B cell (primary cell): ENCODE measurements at regions not wholly inside any gene's neighbourhood (a gene's known extent, or its start where the extent isn't known, plus 50 kb on each side); places are given as distances from the start of the nearest gene placed in this dataset.

Experiments used
- ATAC-seq: fragments of 200-7000 bp; cut with Tn5 transposase; one replicate; pipeline ENCODE4 v1.10.0; 2021; ENCODE audit warnings: low read depth, mild to moderate bottlenecking, moderate number of reproducible peaks, moderate library complexity
- CTCF ChIA-PET: fragments of 350-600 bp; sonication (Branson Sonifier 250); formaldehyde crosslinking; loops from one replicate; lab custom pipeline; 2021; ENCODE audit warnings: antibody characterized with exemption, inconsistent platforms; lab: Charles Lee
- POLR2A ChIA-PET: fragments of 350-600 bp; sonication (Branson Sonifier 250); formaldehyde crosslinking; loops from one replicate; lab custom pipeline; 2021; ENCODE audit warnings: antibody characterized with exemption; lab: Charles Lee
- DNase-seq: peaks from one replicate; pipeline ENCODE4 v3.0.0; 2013
- H2AFZ ChIP-seq: 2 replicates; pipeline ENCODE4 v1.6.1; 2012; ENCODE audit warnings: mild to moderate bottlenecking, low read depth, low read length; ENCODE audit not compliant: insufficient read depth, poor library complexity, severe bottlenecking
- H3K27ac ChIP-seq, 2 donors: 1 replicate in 1 of 2; 2 replicates in 1 of 2; pipeline ENCODE4 v1.5.1; 2012 to 2013; ENCODE audit warnings: low read length in 2 of 2, mild to moderate bottlenecking in 2 of 2, moderate library complexity in 1 of 2
- H3K27me3 ChIP-seq, 4 experiments: fragments of 200-600 bp in 1 of 4; sonication (generic) in 1 of 4; replicated peaks in 1 of 4; 1 replicate in 2 of 4; 2 replicates in 2 of 4; pipeline versions ENCODE4 v1.6.1 to v1.7.0; 2013 to 2016; ENCODE audit warnings: low read length in 3 of 4, mild to moderate bottlenecking in 2 of 4, mixed read lengths in 1 of 4, moderate library complexity in 1 of 4; ENCODE audit not compliant: insufficient read depth in 4 of 4, control insufficient read depth in 3 of 4; ENCODE audit errors: control extremely low read depth in 1 of 4
- H3K36me3 ChIP-seq, 2 experiments: replicated peaks in 1 of 2; 1 replicate in 1 of 2; 2 replicates in 1 of 2; pipeline versions ENCODE4 v1.6.1 to v1.7.1; 2013; ENCODE audit warnings: low read length in 1 of 2; ENCODE audit not compliant: insufficient read depth in 2 of 2, control insufficient read depth in 1 of 2; ENCODE audit errors: control extremely low read depth in 1 of 2, extremely low read depth in 1 of 2
- H3K4me1 ChIP-seq, 2 donors: fragments of 200-600 bp in 1 of 2; sonication (generic) in 1 of 2; 1 replicate in 1 of 2; 2 replicates in 1 of 2; pipeline versions ENCODE4 v1.5.1 to v1.6.1; 2013 to 2017; ENCODE audit warnings: low read length in 2 of 2; ENCODE audit not compliant: control insufficient read depth in 2 of 2, insufficient read depth in 2 of 2
- H3K4me2 ChIP-seq: replicated peaks from 2 replicates; pipeline ENCODE3; 2012; ENCODE audit warnings: mild to moderate bottlenecking, low read depth, low read length; ENCODE audit not compliant: poor library complexity, severe bottlenecking
- H3K4me3 ChIP-seq, 5 experiments: fragments of 200-600 bp in 1 of 5; sonication (generic) in 1 of 5; 1 replicate in 3 of 5; 2 replicates in 2 of 5; pipeline versions ENCODE4 v1.5.1 to v1.7.0; 2011 to 2016; ENCODE audit warnings: low read length in 4 of 5, mild to moderate bottlenecking in 4 of 5, low read depth in 2 of 5, control low read depth in 1 of 5, moderate library complexity in 1 of 5; ENCODE audit not compliant: insufficient read depth in 1 of 5; ENCODE audit errors: control extremely low read depth in 1 of 5, extremely low read depth in 1 of 5
- H3K79me2 ChIP-seq: fragments of 200-600 bp; sonication (generic); one replicate; pipeline ENCODE4 v1.6.0; 2016; ENCODE audit warnings: low read length; ENCODE audit not compliant: control insufficient read depth, insufficient read depth
- H3K9ac ChIP-seq: fragments of 200-600 bp; sonication (generic); 2 replicates; pipeline ENCODE4 v1.6.1; 2017; ENCODE audit warnings: mild to moderate bottlenecking, low read length, moderate library complexity
- H3K9me3 ChIP-seq, 3 donors: one replicate each; pipeline versions ENCODE4 v1.6.1 to v1.7.1; 2013; ENCODE audit warnings: low read length in 2 of 3; ENCODE audit not compliant: control insufficient read depth in 2 of 3, insufficient read depth in 1 of 3; ENCODE audit errors: control extremely low read depth in 1 of 3
- H4K20me1 ChIP-seq: 2 replicates; pipeline ENCODE4 v1.6.0; 2012; ENCODE audit warnings: mild to moderate bottlenecking, low read length; ENCODE audit not compliant: insufficient read depth, control insufficient read depth, poor library complexity, severe bottlenecking
- H3K27ac Mint-ChIP-seq: one replicate; pipeline ENCODE4 v1.8.0; 2021; ENCODE audit warnings: mixed read lengths
- H3K27me3 Mint-ChIP-seq: one replicate; pipeline ENCODE4 v1.8.0; 2021; ENCODE audit warnings: mixed read lengths
- H3K4me1 Mint-ChIP-seq: one replicate; pipeline ENCODE4 v1.8.0; 2021; ENCODE audit warnings: mixed read lengths
- H3K4me3 Mint-ChIP-seq: one replicate; pipeline ENCODE4 v1.8.0; 2021; ENCODE audit warnings: mixed read lengths
- H3K9me3 Mint-ChIP-seq: one replicate; pipeline ENCODE4 v1.8.0; 2022; ENCODE audit warnings: mixed read lengths; ENCODE audit not compliant: insufficient read depth
- CTCF ChIP-seq: fragments of 200-600 bp; IDR thresholded peaks from one replicate; pipeline ENCODE4 v1.8.0; 2022; ENCODE audit warnings: antibody characterized with exemption, mild to moderate bottlenecking
- EZH2 ChIP-seq: IDR thresholded peaks from 2 replicates; pipeline ENCODE4 v1.6.1; 2012; ENCODE audit warnings: borderline replicate concordance, low read depth, mild to moderate bottlenecking, moderate library complexity, low read length; ENCODE audit not compliant: insufficient read depth, poor library complexity, severe bottlenecking
- WGBS: methylation state at CpG from one replicate; pipeline ENCODE4 v1.1.5; 2013; ENCODE audit warnings: missing lambda C conversion rate; ENCODE audit not compliant: insufficient coverage; 5-methylcytosine and 5-hydroxymethylcytosine counted together
- intact Hi-C: fragments of 100-400 bp; cut with micrococcal nuclease; formaldehyde crosslinking; loops from one replicate; pipeline ENCODE4 v1.10.0; 2022

GRCh38 chr3:40713795-40714194 lies 189.0 kb downstream of the ZNF621 start:
- POLR2A ChIA-PET, result interaction anchor here (1.5 kb wide), 1 partner anchor 258 kb away, joined by 3 read pairs; no protein-coding TSS in a partner anchor
- whole genome bisulfite sequencing, result 53% methylated on average over 5 of the region's 6 CpGs
- Mint-ChIP-seq H3K4me3 (peak overlapping the region; percentile 55), H3K27me3 (no peaks in the 10 kb centered on the region), H3K27ac (peak overlapping the region; percentile 66), H3K9me3 (no peaks in the 10 kb centered on the region), H3K4me1 (peaks cover 53% of the 10 kb centered on the region)
- H3K36me3 ChIP-seq, result no peaks in the 10 kb centered on the region
- H3K4me1 ChIP-seq, result peaks cover 44 to 49% of the 10 kb centered on the region in 2 donors
- peaks cover 0 to 3% (median 0%) of the 10 kb centered on the region in 3 donors for H3K9me3 ChIP-seq
- intact Hi-C loops, result loop anchor here (1.0 to 10.0 kb wide), 3 partner anchors 90 to 485 kb away; partner anchors contain the start of gene CTNNB1
- no peaks in the 10 kb centered on the region for H3K27me3 ChIP-seq
- H2AFZ ChIP-seq, result no peak overlapping the region
- H3K9ac ChIP-seq, result peak overlapping the region; percentile 1
- DNase-seq (peak; percentile 68), ATAC-seq (peak; percentile 70)
- H3K79me2 ChIP-seq, result no peaks in the 10 kb centered on the region
- CTCF ChIA-PET, result interaction anchor here (1.9 kb wide), 1 partner anchor 129 kb away, joined by 5 read pairs; no protein-coding TSS in a partner anchor
- TF ChIP-seq CTCF, result no peak
- TF ChIP-seq EZH2, result no peak
- H3K4me2 ChIP-seq, result peak overlapping the region; percentile 46
- H3K27ac ChIP-seq, result peak overlapping the region; percentile 28 to 42
- H4K20me1 ChIP-seq, result no peaks in the 10 kb centered on the region
- peak overlapping the region in 1 of 5 experiments; percentile 8 for H3K4me3 ChIP-seq

DNA sequence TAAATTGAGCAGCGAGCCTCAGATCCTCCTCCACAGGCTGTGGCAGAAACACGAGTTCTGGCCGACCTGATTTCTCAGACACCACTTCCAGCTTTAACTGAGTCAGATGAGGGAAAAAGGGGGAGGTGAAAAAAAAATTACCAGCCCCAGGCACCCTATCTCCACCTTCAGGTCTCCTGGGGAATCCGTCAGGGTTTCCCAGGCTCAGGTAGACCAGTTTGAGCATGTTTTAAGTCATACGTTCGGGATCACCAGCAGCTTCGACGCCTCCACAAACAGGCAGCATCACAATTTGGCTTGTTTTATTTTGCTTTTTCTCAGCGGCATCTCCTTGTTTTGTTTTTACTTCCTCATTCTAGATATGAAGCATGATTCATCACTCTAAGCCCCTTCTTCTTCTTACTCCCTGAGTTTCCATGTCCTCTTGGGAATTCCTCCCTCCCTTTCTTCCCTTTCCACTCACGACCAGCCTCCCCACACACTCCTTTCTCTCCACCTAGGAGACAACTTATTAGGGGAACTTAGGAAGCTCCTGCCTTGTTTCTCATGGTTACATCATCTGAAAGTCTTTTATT lies 190.1 kb downstream of the ZNF621 start:
- intact Hi-C loops, result loop anchor here (1.0 to 10.0 kb wide), 4 partner anchors 38 to 484 kb away; partner anchors contain the start of gene CTNNB1
- Histone ChIP-seq H2AFZ (no peak overlapping the region), H3K36me3 (no peaks in the 10 kb centered on the region), H3K4me2 (peak overlapping the region; percentile 46), H4K20me1 (no peaks in the 10 kb centered on the region), H3K79me2 (no peaks in the 10 kb centered on the region), H3K27ac (peak overlapping the region; percentile 43 to 44), H3K9ac (peak overlapping the region; percentile 1), H3K9me3 (peaks cover 0 to 3% (median 0%) of the 10 kb centered on the region in 3 donors), H3K4me3 (no peak overlapping the region), H3K4me1 (peaks cover 47 to 49% of the 10 kb centered on the region in 2 donors), H3K27me3 (no peaks in the 10 kb centered on the region)
- no peaks in the 10 kb centered on the region for H3K9me3 Mint-ChIP-seq
- 50% methylated on average over 7 of the region's 10 CpGs for WGBS
- DNase-seq (peak; percentile 37), ATAC-seq (no peak)
- no peaks in the 10 kb centered on the region for H3K27me3 Mint-ChIP-seq
- POLR2A ChIA-PET, result no interaction called here
- CTCF ChIA-PET, result interaction anchor here (1.8 to 1.9 kb wide), 2 partner anchors 130 to 134 kb away, joined by 4 to 5 read pairs; no protein-coding TSS in a partner anchor
- H3K27ac Mint-ChIP-seq, result peak overlapping the region; percentile 47
- H3K4me1 Mint-ChIP-seq, result peaks cover 57% of the 10 kb centered on the region
- TF ChIP-seq EZH2, result no peak
- peak overlapping the region; percentile 45 for H3K4me3 Mint-ChIP-seq
